22Rv1 (cell line): ENCODE measurements at regions not wholly inside any gene's neighbourhood (a gene's known extent, or its start where the extent isn't known, plus 50 kb on each side); places are given as distances from the start of the nearest gene placed in this dataset.

Experiments used
- CTCF ChIP-seq: fragments of 450-650 bp; IDR thresholded peaks from 2 replicates; pipeline ENCODE4 v1.5.1; 2017; ENCODE audit warnings: mild to moderate bottlenecking
- ZFX ChIP-seq: fragments of 450-650 bp; IDR thresholded peaks from 2 replicates; pipeline ENCODE4 v1.6.1; 2017; ENCODE audit warnings: antibody characterized with exemption, borderline replicate concordance

GRCh38 chr11:110989428-110990133 is 255.9 kb upstream of the POU2AF2 start:
- TF ChIP-seq CTCF (no peak), ZFX (no peak)
